Type B pancreatic cell (in vitro differentiated cells): ENCODE measurements at regions not wholly inside any gene's neighbourhood (a gene's known extent, or its start where the extent isn't known, plus 50 kb on each side); places are given as distances from the start of the nearest gene placed in this dataset.

Experiments
- DNase-seq: peaks from one replicate; pipeline ENCODE4 v3.0.0; 2021; ENCODE audit warnings: mixed read lengths; ENCODE audit not compliant: unreplicated experiment; ENCODE audit errors: extremely low spot score
- H3K27ac Mint-ChIP-seq: 2 replicates; pipeline ENCODE4 v1.8.0; 2021; ENCODE audit warnings: mild to moderate bottlenecking, mixed read lengths
- H3K27me3 Mint-ChIP-seq: 2 replicates; pipeline ENCODE4 v1.8.0; 2021; ENCODE audit warnings: mixed read lengths
- H3K36me3 Mint-ChIP-seq: 2 replicates; pipeline ENCODE4 v1.8.0; 2021; ENCODE audit warnings: mixed read lengths
- H3K4me1 Mint-ChIP-seq: one replicate; pipeline ENCODE4 v1.8.0; 2021; ENCODE audit warnings: mixed read lengths; ENCODE audit not compliant: unreplicated experiment
- H3K4me3 Mint-ChIP-seq: 2 replicates; pipeline ENCODE4 v1.8.0; 2021; ENCODE audit warnings: mild to moderate bottlenecking, mixed read lengths
- H3K9me3 Mint-ChIP-seq: 2 replicates; pipeline ENCODE4 v1.8.0; 2021; ENCODE audit warnings: mixed read lengths
- CTCF ChIP-seq: fragments of 200-600 bp; sonication (generic); conservative IDR thresholded peaks from 2 replicates; pipeline ENCODE4 v1.5.0; 2021; ENCODE audit warnings: antibody characterized with exemption, mild to moderate bottlenecking

DNA sequence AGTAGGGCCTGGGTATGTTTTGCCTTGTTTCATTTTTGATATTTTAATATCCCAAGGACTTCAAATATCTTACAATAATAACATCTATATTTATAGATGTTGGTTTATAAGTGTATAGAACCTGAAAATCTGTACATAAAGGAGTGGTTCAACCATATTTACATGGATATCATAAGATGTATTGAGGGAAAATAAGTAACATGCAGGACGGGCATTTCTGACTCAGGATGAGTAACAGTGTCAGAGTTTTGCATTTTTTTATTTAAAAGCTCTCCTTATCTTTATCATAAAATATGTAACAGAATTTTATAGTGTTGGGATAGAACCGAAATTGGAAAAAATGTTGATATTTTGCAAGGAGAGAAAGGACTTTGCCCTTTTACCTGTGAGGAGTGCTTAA is 1438.7 kb downstream of the REEP3 start:
- H3K36me3 Mint-ChIP-seq = no peaks in the 10 kb centered on the region
- H3K4me3 Mint-ChIP-seq = no peak overlapping the region
- no peaks in the 10 kb centered on the region for H3K4me1 Mint-ChIP-seq
- H3K27me3 Mint-ChIP-seq = no peaks in the 10 kb centered on the region
- no peak for DNase-seq
- no peak overlapping the region for H3K27ac Mint-ChIP-seq
- H3K9me3 Mint-ChIP-seq = no peaks in the 10 kb centered on the region
- TF ChIP-seq CTCF = no peak

GRCh38 chr10:64973391-64973790 is 1452.2 kb downstream of the REEP3 start:
- H3K27me3 Mint-ChIP-seq = no peaks in the 10 kb centered on the region

DNA sequence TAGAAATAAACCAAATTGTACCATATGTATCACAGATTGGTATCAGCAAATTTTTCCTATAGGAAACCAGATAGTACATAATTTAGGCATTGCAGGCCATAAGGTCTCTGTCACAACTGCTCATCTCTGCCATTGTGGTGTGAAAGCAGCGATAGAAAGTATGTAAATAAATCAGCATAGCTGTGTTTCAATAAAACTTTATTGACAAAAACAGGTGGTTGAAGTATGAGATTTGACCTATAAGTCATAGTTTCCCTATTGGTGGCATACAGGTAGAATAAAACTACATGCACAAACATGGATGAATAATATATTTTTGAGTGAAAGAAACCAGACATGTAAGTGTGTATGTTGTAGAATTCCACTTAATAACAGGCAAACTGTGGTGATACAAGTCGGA is 1454.9 kb downstream of the REEP3 start:
- Mint-ChIP-seq H3K4me3 (no peak overlapping the region), H3K36me3 (no peaks in the 10 kb centered on the region), H3K9me3 (no peaks in the 10 kb centered on the region), H3K27me3 (no peaks in the 10 kb centered on the region), H3K4me1 (no peaks in the 10 kb centered on the region), H3K27ac (no peak overlapping the region)
- DNase-seq = no peak
- TF ChIP-seq CTCF = no peak

More at GRCh38 chr10:64973391-64973790, 1452.2 kb downstream of the REEP3 start:
- H3K9me3 Mint-ChIP-seq = no peaks in the 10 kb centered on the region
- H3K36me3 Mint-ChIP-seq = no peaks in the 10 kb centered on the region
- no peak overlapping the region for H3K4me3 Mint-ChIP-seq
- no peak overlapping the region for H3K27ac Mint-ChIP-seq
- no peak for TF ChIP-seq CTCF
- no peak for DNase-seq
- H3K4me1 Mint-ChIP-seq = no peaks in the 10 kb centered on the region

GRCh38 chr10:64977915-64978314 is 1456.7 kb downstream of the REEP3 start:
- no peaks in the 10 kb centered on the region for H3K27me3 Mint-ChIP-seq
- H3K4me1 Mint-ChIP-seq = no peaks in the 10 kb centered on the region
- TF ChIP-seq CTCF = peak; percentile 45
- H3K27ac Mint-ChIP-seq = no peak overlapping the region
- no peaks in the 10 kb centered on the region for H3K36me3 Mint-ChIP-seq
- no peak overlapping the region for H3K4me3 Mint-ChIP-seq
- no peaks in the 10 kb centered on the region for H3K9me3 Mint-ChIP-seq
- DNase-seq = no peak

DNA sequence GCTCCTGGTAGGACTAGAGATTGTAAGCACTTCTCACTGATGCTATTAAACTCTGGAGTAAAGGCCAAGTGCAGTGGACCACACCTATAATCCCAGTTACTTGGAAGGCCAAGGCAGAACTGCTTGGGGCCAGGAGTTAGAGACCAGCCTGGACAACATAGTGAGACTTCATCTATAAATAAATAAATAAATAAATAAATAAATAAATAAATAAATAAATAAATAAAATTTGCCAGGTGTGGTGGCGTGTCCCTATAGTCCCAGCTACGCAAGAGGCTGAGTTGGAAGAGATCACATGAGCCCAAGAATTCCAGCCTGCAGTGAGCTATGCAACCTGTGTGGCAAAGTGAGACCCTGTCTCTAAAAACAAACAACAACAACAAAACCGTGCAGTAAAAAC is 1475.7 kb downstream of the REEP3 start:
- Mint-ChIP-seq H3K27ac (no peak overlapping the region), H3K9me3 (peaks cover 4% of the 10 kb centered on the region), H3K4me1 (no peaks in the 10 kb centered on the region), H3K27me3 (no peaks in the 10 kb centered on the region), H3K36me3 (no peaks in the 10 kb centered on the region), H3K4me3 (no peak overlapping the region)
- no peak for TF ChIP-seq CTCF
- DNase-seq = no peak

GRCh38 chr10:65010845-65011244 is 1489.6 kb downstream of the REEP3 start:
- DNase-seq = no peak
- Mint-ChIP-seq H3K4me1 (no peaks in the 10 kb centered on the region), H3K9me3 (peaks cover 2% of the 10 kb centered on the region), H3K27me3 (no peaks in the 10 kb centered on the region), H3K36me3 (no peaks in the 10 kb centered on the region), H3K4me3 (no peak overlapping the region), H3K27ac (no peak overlapping the region)
- TF ChIP-seq CTCF = no peak
